Breast epithelium (tissue), 3 donors: ENCODE measurements at regions not wholly inside any gene's neighbourhood (a gene's known extent, or its start where the extent isn't known, plus 50 kb on each side); places are given as distances from the start of the nearest gene placed in this dataset.

ENCODE experiments used
- CTCF ChIP-seq, 3 donors: fragments of 450-650 bp; IDR thresholded peaks; one replicate each; pipeline ENCODE4 v1.5.1; 2016 to 2017; ENCODE audit warnings: antibody characterized with exemption in 3 of 3, mild to moderate bottlenecking in 3 of 3, moderate library complexity in 3 of 3
- POLR2A ChIP-seq: fragments of 450-650 bp; IDR thresholded peaks from one replicate; pipeline ENCODE4 v1.6.1; 2016; ENCODE audit warnings: antibody characterized with exemption, mild to moderate bottlenecking, moderate library complexity

- no peak for TF ChIP-seq POLR2A
- TF ChIP-seq CTCF (IDR thresholded peaks at IDR 0.05), result no peak
Observed at GRCh38 chr12:58592475-58593207, 327.7 kb downstream of the LRIG3 start.
